ENCODE measurements at regions not wholly inside any gene's neighbourhood (a gene's known extent, or its start where the extent isn't known, plus 50 kb on each side); places are given as distances from the start of the nearest gene placed in this dataset.
A peak's percentile ranks its signal among the peaks of the same experiment; 100 is the strongest.

DNA sequence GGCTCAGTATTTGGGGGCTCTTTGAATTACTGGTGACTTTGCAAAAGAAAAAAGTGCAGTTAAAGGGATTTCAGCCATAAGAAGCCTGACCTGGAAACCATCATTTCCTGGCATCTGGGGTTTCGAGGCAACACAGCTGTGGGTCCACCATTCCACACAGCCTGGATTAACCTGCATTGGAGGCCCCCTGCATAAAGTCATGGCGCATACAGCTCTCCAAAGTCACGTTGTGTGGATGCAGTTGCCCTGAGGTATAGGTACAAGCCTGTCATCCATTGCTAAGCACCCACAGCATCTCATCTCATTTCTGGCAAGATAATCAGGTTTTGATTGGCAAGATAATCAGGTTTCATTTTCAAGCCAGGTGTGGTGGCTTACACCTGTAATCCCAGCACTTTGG, 54.5 kb upstream of the TAGAP start:
- Histone ChIP-seq H3K27ac (peak overlapping the region in 1 of 10 donors; percentile 78), H3K4me1 (peaks cover 0 to 21% (median 0%) of the 10 kb centered on the region in 9 donors), H3K27me3 (peaks cover 0 to 15% (median 0%) of the 10 kb centered on the region in 7 donors), H3K36me3 (no peaks in the 10 kb centered on the region), H3K4me3 (no peak overlapping the region), H3K9me3 (no peaks in the 10 kb centered on the region)
- WGBS, 2 donors = 82 to 88% methylated on average over 3 of the region's 3 CpGs
- TF ChIP-seq, protein P1, sequence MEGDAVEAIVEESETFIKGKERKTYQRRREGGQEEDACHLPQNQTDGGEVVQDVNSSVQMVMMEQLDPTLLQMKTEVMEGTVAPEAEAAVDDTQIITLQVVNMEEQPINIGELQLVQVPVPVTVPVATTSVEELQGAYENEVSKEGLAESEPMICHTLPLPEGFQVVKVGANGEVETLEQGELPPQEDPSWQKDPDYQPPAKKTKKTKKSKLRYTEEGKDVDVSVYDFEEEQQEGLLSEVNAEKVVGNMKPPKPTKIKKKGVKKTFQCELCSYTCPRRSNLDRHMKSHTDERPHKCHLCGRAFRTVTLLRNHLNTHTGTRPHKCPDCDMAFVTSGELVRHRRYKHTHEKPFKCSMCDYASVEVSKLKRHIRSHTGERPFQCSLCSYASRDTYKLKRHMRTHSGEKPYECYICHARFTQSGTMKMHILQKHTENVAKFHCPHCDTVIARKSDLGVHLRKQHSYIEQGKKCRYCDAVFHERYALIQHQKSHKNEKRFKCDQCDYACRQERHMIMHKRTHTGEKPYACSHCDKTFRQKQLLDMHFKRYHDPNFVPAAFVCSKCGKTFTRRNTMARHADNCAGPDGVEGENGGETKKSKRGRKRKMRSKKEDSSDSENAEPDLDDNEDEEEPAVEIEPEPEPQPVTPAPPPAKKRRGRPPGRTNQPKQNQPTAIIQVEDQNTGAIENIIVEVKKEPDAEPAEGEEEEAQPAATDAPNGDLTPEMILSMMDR (IDR thresholded peaks at IDR 0.05) = no peak
- intact Hi-C loops (cut with DNase I) = no loop called here
- ATAC-seq (no peak), DNase-seq (no peak)

DNA sequence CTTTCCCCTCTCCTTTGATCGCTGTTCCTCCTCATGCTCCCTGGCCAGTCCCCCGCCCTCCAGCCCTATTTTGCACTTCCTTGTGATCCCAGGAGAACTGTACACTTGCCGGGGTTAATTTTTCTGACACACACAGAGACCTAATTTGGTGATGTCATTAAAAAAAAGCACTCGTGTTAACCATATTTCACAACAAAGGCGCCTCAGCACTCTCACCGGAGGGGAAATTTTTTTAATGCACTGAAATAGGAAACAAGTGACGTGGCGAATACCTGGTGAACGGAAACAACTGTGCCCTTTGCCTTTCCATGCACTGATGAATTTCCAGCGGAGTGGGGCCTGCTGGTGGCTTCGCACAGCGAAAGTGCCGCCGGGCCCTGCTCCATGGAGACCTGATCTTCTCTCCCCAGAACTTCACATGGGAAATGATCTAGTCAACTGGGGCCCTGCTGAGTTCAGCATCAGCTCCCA, 53.9 kb upstream of the TAGAP start:
- H3K27me3 ChIP-seq = peaks cover 0 to 11% (median 0%) of the 10 kb centered on the region in 7 donors
- WGBS, 2 donors = 80 to 86% methylated on average over 14 of the region's 14 CpGs
- DNase-seq (no peak), ATAC-seq (no peak)
- peak overlapping the region in 1 of 10 donors; percentile 78 for H3K27ac ChIP-seq
- intact Hi-C loops (cut with DNase I) = no loop called here
- no peak overlapping the region for H3K4me3 ChIP-seq
- TF ChIP-seq, protein P1 (IDR thresholded peaks at IDR 0.05) = no peak
- no peaks in the 10 kb centered on the region for H3K9me3 ChIP-seq
- no peaks in the 10 kb centered on the region for H3K36me3 ChIP-seq
- peaks cover 0 to 21% (median 0%) of the 10 kb centered on the region in 9 donors for H3K4me1 ChIP-seq

DNA sequence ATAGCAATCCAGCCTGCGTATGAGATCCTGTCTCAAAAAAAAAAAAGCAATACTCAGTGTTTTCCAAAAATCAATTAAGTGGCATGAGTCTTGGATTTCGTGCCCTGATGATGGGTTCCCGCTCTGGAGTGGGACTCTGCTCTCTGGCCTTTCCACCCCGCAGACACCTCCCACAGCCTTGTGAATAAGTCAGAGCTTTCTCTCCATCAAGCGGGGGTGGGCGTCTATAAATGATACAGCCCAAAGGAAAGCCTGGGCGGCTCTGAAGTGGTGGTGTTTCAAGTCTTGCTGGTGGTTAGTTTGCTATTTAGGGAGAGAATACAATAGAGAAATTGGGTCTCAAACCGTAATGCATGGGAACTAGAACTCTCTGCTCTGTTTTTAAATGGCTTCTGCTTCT, 52.5 kb upstream of the TAGAP start:
- TF ChIP-seq, protein P1 (IDR thresholded peaks at IDR 0.05) = no peak
- Histone ChIP-seq H3K27ac (no peak overlapping the region), H3K36me3 (no peaks in the 10 kb centered on the region), H3K9me3 (no peaks in the 10 kb centered on the region), H3K4me3 (no peak overlapping the region), H3K27me3 (peaks cover 0 to 11% (median 0%) of the 10 kb centered on the region in 7 donors), H3K4me1 (peaks cover 0 to 24% (median 0%) of the 10 kb centered on the region in 9 donors)
- WGBS, 2 donors = 93 to 95% methylated on average over 8 of the region's 8 CpGs
- no peak for DNase-seq
- intact Hi-C loops (cut with DNase I) = no loop called here
- ATAC-seq = no peak

DNA sequence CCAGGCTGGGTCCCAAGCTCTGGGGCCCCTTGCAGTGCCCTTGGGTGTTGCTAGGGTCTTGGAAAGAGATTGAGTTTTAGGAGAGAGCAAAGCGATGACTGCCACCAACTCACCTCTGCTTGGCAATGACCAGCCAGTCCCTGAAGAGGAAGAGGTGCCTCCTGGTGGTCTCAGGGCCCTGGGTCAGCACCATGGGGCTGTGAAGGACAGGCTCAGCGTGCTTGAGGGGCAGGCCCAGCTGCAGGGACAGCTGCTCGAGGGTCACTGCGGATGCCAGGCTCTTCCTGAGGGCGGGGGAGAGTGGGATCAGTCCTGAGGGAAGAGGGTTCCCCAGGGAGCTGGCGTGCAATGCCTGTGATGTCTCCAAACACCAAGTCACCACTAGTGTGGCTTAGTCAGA, 50.8 kb upstream of the TAGAP start:
- WGBS, 2 donors = 68 to 71% methylated on average over 6 of the region's 6 CpGs

More for the DNA sequence above, 50.8 kb upstream of the TAGAP start:
- Histone ChIP-seq H3K4me1 (peaks cover 0 to 24% (median 0%) of the 10 kb centered on the region in 9 donors), H3K27ac (no peak overlapping the region), H3K27me3 (peaks cover 0 to 6% (median 0%) of the 10 kb centered on the region in 7 donors), H3K9me3 (no peaks in the 10 kb centered on the region), H3K36me3 (no peaks in the 10 kb centered on the region), H3K4me3 (no peak overlapping the region)
- intact Hi-C loops (cut with DNase I) = no loop called here
- DNase-seq = no peak
- no peak for ATAC-seq
- TF ChIP-seq, protein P1 (IDR thresholded peaks at IDR 0.05) = no peak
